DND-41 (cell line): ENCODE measurements at regions not wholly inside any gene's neighbourhood (a gene's known extent, or its start where the extent isn't known, plus 50 kb on each side); places are given as distances from the start of the nearest gene placed in this dataset.

ENCODE experiments used
- EZH2 ChIP-seq: IDR thresholded peaks from 3 replicates; pipeline ENCODE4 v1.6.1; 2012; ENCODE audit warnings: borderline replicate concordance, low read depth, mild to moderate bottlenecking, moderate library complexity, low read length, inconsistent platforms; ENCODE audit not compliant: severe bottlenecking
- TF ChIP-seq, protein P1 (sequence below): IDR thresholded peaks from 2 replicates; pipeline ENCODE4 v1.5.1; 2012; ENCODE audit warnings: borderline replicate concordance, low read length, moderate library complexity, mild to moderate bottlenecking; ENCODE audit not compliant: poor library complexity, severe bottlenecking; ENCODE audit errors: extremely low read depth

DNA sequence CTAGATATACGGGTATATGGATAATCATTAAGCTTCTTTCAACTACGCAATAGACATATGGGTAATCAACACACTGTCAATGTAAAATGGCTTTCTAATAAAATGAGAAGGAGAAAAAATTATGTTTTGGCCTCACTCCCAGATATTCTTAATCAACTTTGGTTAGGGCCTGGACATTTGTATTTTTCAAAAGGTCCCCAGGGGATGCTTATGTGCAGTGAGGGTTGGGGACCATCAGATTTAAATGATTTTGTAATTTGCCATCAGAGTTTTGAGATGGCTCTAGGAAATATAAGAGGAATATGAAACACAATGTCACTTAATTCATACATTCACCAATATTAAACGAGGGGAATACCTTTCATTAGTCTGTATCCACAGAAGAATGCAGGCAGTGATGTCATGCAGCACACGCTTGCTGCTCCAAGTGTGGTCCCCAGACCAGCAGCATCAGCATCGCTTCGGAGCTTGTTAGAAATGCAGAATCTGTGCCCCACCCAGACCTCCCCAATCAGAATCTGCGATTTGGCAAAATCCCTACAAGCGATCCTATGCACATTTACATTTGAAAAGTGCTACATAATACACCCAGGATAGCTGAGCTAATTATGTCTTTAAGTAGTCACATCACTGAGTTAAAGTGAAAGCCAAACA is 75.1 kb downstream of the INHBA start:
- TF ChIP-seq, protein P1, sequence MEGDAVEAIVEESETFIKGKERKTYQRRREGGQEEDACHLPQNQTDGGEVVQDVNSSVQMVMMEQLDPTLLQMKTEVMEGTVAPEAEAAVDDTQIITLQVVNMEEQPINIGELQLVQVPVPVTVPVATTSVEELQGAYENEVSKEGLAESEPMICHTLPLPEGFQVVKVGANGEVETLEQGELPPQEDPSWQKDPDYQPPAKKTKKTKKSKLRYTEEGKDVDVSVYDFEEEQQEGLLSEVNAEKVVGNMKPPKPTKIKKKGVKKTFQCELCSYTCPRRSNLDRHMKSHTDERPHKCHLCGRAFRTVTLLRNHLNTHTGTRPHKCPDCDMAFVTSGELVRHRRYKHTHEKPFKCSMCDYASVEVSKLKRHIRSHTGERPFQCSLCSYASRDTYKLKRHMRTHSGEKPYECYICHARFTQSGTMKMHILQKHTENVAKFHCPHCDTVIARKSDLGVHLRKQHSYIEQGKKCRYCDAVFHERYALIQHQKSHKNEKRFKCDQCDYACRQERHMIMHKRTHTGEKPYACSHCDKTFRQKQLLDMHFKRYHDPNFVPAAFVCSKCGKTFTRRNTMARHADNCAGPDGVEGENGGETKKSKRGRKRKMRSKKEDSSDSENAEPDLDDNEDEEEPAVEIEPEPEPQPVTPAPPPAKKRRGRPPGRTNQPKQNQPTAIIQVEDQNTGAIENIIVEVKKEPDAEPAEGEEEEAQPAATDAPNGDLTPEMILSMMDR = no peak
- TF ChIP-seq EZH2 = no peak
